CD4-positive, alpha-beta T cell (primary cell): ENCODE measurements at regions not wholly inside any gene's neighbourhood (a gene's known extent, or its start where the extent isn't known, plus 50 kb on each side); places are given as distances from the start of the nearest gene placed in this dataset.

Experiments
- ATAC-seq: fragments of 200-7000 bp; cut with Tn5 transposase; one replicate; pipeline ENCODE4 v1.10.0; 2022; ENCODE audit warnings: mild to moderate bottlenecking; ENCODE audit not compliant: poor library complexity
- CTCF ChIA-PET: fragments of 350-600 bp; sonication (Branson Sonifier 250); formaldehyde crosslinking; loops from one replicate; lab custom pipeline; 2021; ENCODE audit warnings: antibody characterized with exemption, inconsistent platforms; lab: Charles Lee
- POLR2A ChIA-PET: fragments of 350-600 bp; sonication (Branson Sonifier 250); formaldehyde crosslinking; loops from one replicate; lab custom pipeline; 2021; ENCODE audit warnings: antibody characterized with exemption, inconsistent platforms; lab: Charles Lee
- DNase-seq, 14 experiments: peaks; one replicate each; pipeline ENCODE4 v3.0.0-alpha.2; 2013 to 2020; ENCODE audit warnings: mixed read lengths in 2 of 14
- H3K27ac ChIP-seq, 2 donors: one replicate each; pipeline versions ENCODE4 v1.5.1 to v1.7.0; 2013; ENCODE audit warnings: low read length in 2 of 2, low read depth in 1 of 2, mild to moderate bottlenecking in 1 of 2
- H3K27me3 ChIP-seq, 2 experiments: 1 replicate in 1 of 2; 2 replicates in 1 of 2; pipeline versions ENCODE4 v1.6.1 to v1.7.0; 2013; ENCODE audit warnings: low read length in 2 of 2, control low read depth in 1 of 2, mild to moderate bottlenecking in 1 of 2, moderate library complexity in 1 of 2; ENCODE audit not compliant: insufficient read depth in 2 of 2, control insufficient read depth in 1 of 2
- H3K36me3 ChIP-seq: one replicate; pipeline ENCODE4 v1.6.1; 2013; ENCODE audit warnings: low read length, control low read depth; ENCODE audit not compliant: insufficient read depth
- H3K4me1 ChIP-seq: one replicate; pipeline ENCODE4 v1.6.1; 2013; ENCODE audit warnings: low read length, control low read depth; ENCODE audit not compliant: insufficient read depth
- H3K4me3 ChIP-seq: one replicate; pipeline ENCODE4 v1.5.1; 2013; ENCODE audit warnings: mild to moderate bottlenecking, low read length, moderate library complexity
- H3K9me3 ChIP-seq, 2 experiments: 1 replicate in 1 of 2; 2 replicates in 1 of 2; pipeline versions ENCODE4 v1.6.1 to v1.7.0; 2013; ENCODE audit warnings: low read length in 2 of 2, mild to moderate bottlenecking in 2 of 2, control low read depth in 1 of 2, moderate library complexity in 1 of 2; ENCODE audit not compliant: control insufficient read depth in 1 of 2, insufficient read depth in 1 of 2
- H3K27ac Mint-ChIP-seq: one replicate; pipeline ENCODE4 v1.8.0; 2020; ENCODE audit warnings: mixed read lengths
- H3K27me3 Mint-ChIP-seq: one replicate; pipeline ENCODE4 v1.8.0; 2021; ENCODE audit warnings: mixed read lengths
- H3K36me3 Mint-ChIP-seq: one replicate; pipeline ENCODE4 v1.8.0; 2021; ENCODE audit warnings: low read depth, mixed read lengths
- H3K4me1 Mint-ChIP-seq: one replicate; pipeline ENCODE4 v1.8.0; 2021; ENCODE audit warnings: low read depth, mixed read lengths
- H3K4me3 Mint-ChIP-seq: one replicate; pipeline ENCODE4 v1.8.0; 2020; ENCODE audit warnings: mild to moderate bottlenecking, mixed read lengths
- H3K9me3 Mint-ChIP-seq: one replicate; pipeline ENCODE4 v1.8.0; 2020; ENCODE audit warnings: mixed read lengths
- CTCF ChIP-seq: fragments of 200-600 bp; IDR thresholded peaks from one replicate; pipeline ENCODE4 v1.8.0; 2022; ENCODE audit warnings: antibody characterized with exemption, mild to moderate bottlenecking
- intact Hi-C, 2 experiments: fragments of 100-400 bp; cut with DNase I in 1 of 2; cut with micrococcal nuclease in 1 of 2; formaldehyde crosslinking; loops; one replicate each; pipeline versions ENCODE4 v1.15.1 to v1.9.0; 2023 to 2025; cut with DNase I, micrococcal nuclease

GRCh38 chr9:24342457-24342856, 203.2 kb downstream of the IZUMO3 start:
- H3K4me3 Mint-ChIP-seq, result no peak overlapping the region
- CTCF ChIA-PET, result no interaction called here

GRCh38 chr9:24333629-24334028, 212.1 kb downstream of the IZUMO3 start:
- H3K27ac Mint-ChIP-seq, result no peak overlapping the region
- no peaks in the 10 kb centered on the region for H3K4me1 Mint-ChIP-seq
- DNase-seq (no peak), ATAC-seq (no peak)
- no peaks in the 10 kb centered on the region for H3K27me3 Mint-ChIP-seq
- intact Hi-C loops, result no loop called here
- CTCF ChIA-PET, result no interaction called here
- H3K4me3 Mint-ChIP-seq, result no peak overlapping the region
- no peak overlapping the region for H3K27ac ChIP-seq
- peaks cover 13% of the 10 kb centered on the region for H3K9me3 Mint-ChIP-seq
- TF ChIP-seq CTCF, result no peak
- H3K36me3 ChIP-seq, result no peaks in the 10 kb centered on the region
- no peak overlapping the region for H3K4me3 ChIP-seq
- H3K9me3 ChIP-seq, result no peaks in the 10 kb centered on the region
- H3K36me3 Mint-ChIP-seq, result no peaks in the 10 kb centered on the region
- no peaks in the 10 kb centered on the region for H3K4me1 ChIP-seq
- POLR2A ChIA-PET, result no interaction called here
- no peaks in the 10 kb centered on the region for H3K27me3 ChIP-seq

More at GRCh38 chr9:24342457-24342856, 203.2 kb downstream of the IZUMO3 start:
- Mint-ChIP-seq H3K27ac (no peak overlapping the region), H3K4me1 (no peaks in the 10 kb centered on the region), H3K36me3 (no peaks in the 10 kb centered on the region), H3K27me3 (no peaks in the 10 kb centered on the region), H3K9me3 (peaks cover 16% of the 10 kb centered on the region)
- ATAC-seq (no peak), DNase-seq (no peak)
- H3K36me3 ChIP-seq, result no peaks in the 10 kb centered on the region
- H3K4me1 ChIP-seq, result no peaks in the 10 kb centered on the region
- TF ChIP-seq CTCF, result no peak
- POLR2A ChIA-PET, result no interaction called here
- intact Hi-C loops, result no loop called here
- H3K9me3 ChIP-seq, result peaks cover 0 to 3% of the 10 kb centered on the region in 2 experiments
- H3K4me3 ChIP-seq, result no peak overlapping the region
- no peak overlapping the region for H3K27ac ChIP-seq
- no peaks in the 10 kb centered on the region for H3K27me3 ChIP-seq

- POLR2A ChIA-PET, result no interaction called here
- H3K27ac Mint-ChIP-seq, result no peak overlapping the region
- no peaks in the 10 kb centered on the region for H3K36me3 Mint-ChIP-seq
- H3K27me3 Mint-ChIP-seq, result no peaks in the 10 kb centered on the region
- intact Hi-C loops, result no loop called here
- Histone ChIP-seq H3K27me3 (no peaks in the 10 kb centered on the region), H3K27ac (no peak overlapping the region), H3K4me1 (no peaks in the 10 kb centered on the region), H3K4me3 (no peak overlapping the region), H3K9me3 (peaks cover 0 to 3% of the 10 kb centered on the region in 2 experiments), H3K36me3 (no peaks in the 10 kb centered on the region)
- peaks cover 14% of the 10 kb centered on the region for H3K9me3 Mint-ChIP-seq
- H3K4me1 Mint-ChIP-seq, result no peaks in the 10 kb centered on the region
- no peak for TF ChIP-seq CTCF
- no peak for DNase-seq
- CTCF ChIA-PET, result no interaction called here
- no peak overlapping the region for H3K4me3 Mint-ChIP-seq
- no peak for ATAC-seq
These were observed 246.8 kb downstream of the IZUMO3 start for GRCh38 chr9:24298912-24299311.
